ENCODE measurements at regions not wholly inside any gene's neighbourhood (a gene's known extent, or its start where the extent isn't known, plus 50 kb on each side); places are given as distances from the start of the nearest gene placed in this dataset.
"Not testable (repeated sequence)": the region's sequence is repeated elsewhere in the genome, so short reads cannot be mapped to it uniquely, and the experiment has no call there.

GRCh38 chr1:99062192-99062591 lies 57.5 kb upstream of the PLPPR5 start:
- Histone ChIP-seq H3K27me3 (ENCODE audit: insufficient read depth, low read length) (no peaks in the 10 kb centered on the region), H2AFZ (ENCODE audit: low read length) (no peak overlapping the region), H3K4me2 (ENCODE audit: insufficient read depth, low read length) (no peak overlapping the region), H3K79me2 (ENCODE audit: insufficient read depth, low read length) (no peaks in the 10 kb centered on the region), H3K27ac (ENCODE audit: low read depth, low read length) (no peak overlapping the region), H3K9me3 (ENCODE audit: low read depth, low read length) (no peaks in the 10 kb centered on the region), H4K20me1 (ENCODE audit: insufficient read depth, low read length) (no peaks in the 10 kb centered on the region), H3K4me1 (ENCODE audit: insufficient read depth, low read length) (no peaks in the 10 kb centered on the region), H3K4me3 (ENCODE audit: insufficient read depth, low read length) (no peak overlapping the region), H3K36me3 (ENCODE audit: insufficient read depth, low read length) (no peaks in the 10 kb centered on the region)
- TF ChIP-seq CTCF (IDR thresholded peaks at IDR 0.05; ENCODE audit: extremely low read depth, low read depth, low read length), result no peak
- no peak for DNase-seq (ENCODE audit: insufficient read length, low spot score, missing footprints)

GRCh38 chr1:99069146-99069545 lies 64.5 kb upstream of the PLPPR5 start:
- Histone ChIP-seq H4K20me1 (ENCODE audit: insufficient read depth, low read length) (no peaks in the 10 kb centered on the region), H3K79me2 (ENCODE audit: insufficient read depth, low read length) (no peaks in the 10 kb centered on the region), H2AFZ (ENCODE audit: low read length) (no peak overlapping the region), H3K36me3 (ENCODE audit: insufficient read depth, low read length) (no peaks in the 10 kb centered on the region), H3K27ac (ENCODE audit: low read depth, low read length) (no peak overlapping the region), H3K4me1 (ENCODE audit: insufficient read depth, low read length) (no peaks in the 10 kb centered on the region), H3K4me2 (ENCODE audit: insufficient read depth, low read length) (no peak overlapping the region), H3K4me3 (ENCODE audit: insufficient read depth, low read length) (no peak overlapping the region), H3K9me3 (ENCODE audit: low read depth, low read length) (no peaks in the 10 kb centered on the region), H3K27me3 (ENCODE audit: insufficient read depth, low read length) (no peaks in the 10 kb centered on the region)
- no peak for DNase-seq (ENCODE audit: insufficient read length, low spot score, missing footprints)
- no peak for TF ChIP-seq CTCF (IDR thresholded peaks at IDR 0.05; ENCODE audit: extremely low read depth, low read depth, low read length)

- DNase-seq (ENCODE audit: insufficient read length, low spot score, missing footprints); H3K27ac ChIP-seq (ENCODE audit: low read depth, low read length); H3K9me3 ChIP-seq (ENCODE audit: low read depth, low read length); H3K27me3 ChIP-seq (ENCODE audit: insufficient read depth, low read length); H3K4me3 ChIP-seq (ENCODE audit: insufficient read depth, low read length); H2AFZ ChIP-seq (ENCODE audit: low read length); H4K20me1 ChIP-seq (ENCODE audit: insufficient read depth, low read length); H3K4me2 ChIP-seq (ENCODE audit: insufficient read depth, low read length); H3K36me3 ChIP-seq (ENCODE audit: insufficient read depth, low read length); H3K79me2 ChIP-seq (ENCODE audit: insufficient read depth, low read length); H3K4me1 ChIP-seq (ENCODE audit: insufficient read depth, low read length): not testable (repeated sequence)
Measured at GRCh38 chr1:99078529-99078928, 73.9 kb upstream of the PLPPR5 start.

GRCh38 chr1:99082366-99082765 lies 77.7 kb upstream of the PLPPR5 start:
- TF ChIP-seq CTCF (IDR thresholded peaks at IDR 0.05; ENCODE audit: extremely low read depth, low read depth, low read length), result no peak
- no peak for DNase-seq (ENCODE audit: insufficient read length, low spot score, missing footprints)
- Histone ChIP-seq H3K27me3 (ENCODE audit: insufficient read depth, low read length) (no peaks in the 10 kb centered on the region), H3K79me2 (ENCODE audit: insufficient read depth, low read length) (no peaks in the 10 kb centered on the region), H4K20me1 (ENCODE audit: insufficient read depth, low read length) (no peaks in the 10 kb centered on the region), H3K9me3 (ENCODE audit: low read depth, low read length) (no peaks in the 10 kb centered on the region), H3K27ac (ENCODE audit: low read depth, low read length) (no peak overlapping the region), H3K4me1 (ENCODE audit: insufficient read depth, low read length) (no peaks in the 10 kb centered on the region), H3K36me3 (ENCODE audit: insufficient read depth, low read length) (no peaks in the 10 kb centered on the region), H2AFZ (ENCODE audit: low read length) (no peak overlapping the region), H3K4me3 (ENCODE audit: insufficient read depth, low read length) (no peak overlapping the region), H3K4me2 (ENCODE audit: insufficient read depth, low read length) (no peak overlapping the region)

GRCh38 chr1:99083338-99083737 lies 78.7 kb upstream of the PLPPR5 start:
- H4K20me1 ChIP-seq (ENCODE audit: insufficient read depth, low read length), result no peaks in the 10 kb centered on the region
- no peak overlapping the region for H2AFZ ChIP-seq (ENCODE audit: low read length)
- H3K27ac ChIP-seq (ENCODE audit: low read depth, low read length), result no peak overlapping the region
- no peaks in the 10 kb centered on the region for H3K27me3 ChIP-seq (ENCODE audit: insufficient read depth, low read length)
- H3K79me2 ChIP-seq (ENCODE audit: insufficient read depth, low read length), result no peaks in the 10 kb centered on the region
- H3K9me3 ChIP-seq (ENCODE audit: low read depth, low read length), result no peaks in the 10 kb centered on the region
- H3K4me1 ChIP-seq (ENCODE audit: insufficient read depth, low read length), result no peaks in the 10 kb centered on the region
- no peak overlapping the region for H3K4me3 ChIP-seq (ENCODE audit: insufficient read depth, low read length)
- no peak overlapping the region for H3K4me2 ChIP-seq (ENCODE audit: insufficient read depth, low read length)
- DNase-seq (ENCODE audit: insufficient read length, low spot score, missing footprints), result peak; percentile 52
- no peaks in the 10 kb centered on the region for H3K36me3 ChIP-seq (ENCODE audit: insufficient read depth, low read length)
- no peak for TF ChIP-seq CTCF (IDR thresholded peaks at IDR 0.05; ENCODE audit: extremely low read depth, low read depth, low read length)
